ENCODE measurements at regions not wholly inside any gene's neighbourhood (a gene's known extent, or its start where the extent isn't known, plus 50 kb on each side); places are given as distances from the start of the nearest gene placed in this dataset.

DNA sequence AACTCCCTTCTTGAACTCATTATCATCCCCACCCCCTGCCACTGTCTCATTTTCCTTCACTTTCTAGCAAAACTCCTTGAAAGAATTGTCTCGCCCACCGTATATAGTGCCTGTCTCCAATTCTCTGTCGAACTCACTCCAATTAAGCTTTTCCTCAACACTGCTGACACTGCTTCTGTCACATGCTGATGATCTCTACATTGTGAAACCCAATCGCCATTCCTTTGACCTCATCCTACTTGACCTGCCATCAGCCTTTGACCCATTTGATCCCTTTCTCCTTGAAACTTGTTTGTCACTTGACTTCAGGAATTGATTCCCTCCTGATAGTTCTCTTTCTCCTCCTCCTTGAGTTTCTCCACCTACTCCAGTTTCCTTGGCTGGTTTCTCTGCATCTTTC is 54.8 kb downstream of the CCDC71L start:
- TF ChIP-seq ZNF8 (CRISPR knock-in tag; IDR thresholded peaks at IDR 0.05) (no peak), SNAI2 (CRISPR knock-in tag; IDR thresholded peaks at IDR 0.05) (no peak), GLIS3 (CRISPR knock-in tag; IDR thresholded peaks at IDR 0.05) (no peak), BACH2 (CRISPR knock-in tag; IDR thresholded peaks at IDR 0.05; ENCODE audit: borderline replicate concordance) (no peak), ZNF565 (CRISPR knock-in tag; conservative IDR thresholded peaks at IDR 0.05; ENCODE audit: low read depth) (no peak), ZFP3 (CRISPR knock-in tag; IDR thresholded peaks at IDR 0.05) (no peak), RARB (CRISPR knock-in tag; IDR thresholded peaks at IDR 0.05) (no peak), ZNF70 (CRISPR knock-in tag; IDR thresholded peaks at IDR 0.05) (no peak), TCF4 (CRISPR knock-in tag; IDR thresholded peaks at IDR 0.05; ENCODE audit: borderline replicate concordance) (no peak), ZC3H10 (CRISPR knock-in tag; IDR thresholded peaks at IDR 0.05) (no peak), CSDC2 (CRISPR knock-in tag; IDR thresholded peaks at IDR 0.05) (no peak), ISL1 (CRISPR knock-in tag; IDR thresholded peaks at IDR 0.05) (no peak), PPARA (CRISPR knock-in tag; IDR thresholded peaks at IDR 0.05; ENCODE audit: borderline replicate concordance) (no peak), OSR1 (CRISPR knock-in tag; IDR thresholded peaks at IDR 0.05) (no peak), TOX (CRISPR knock-in tag; IDR thresholded peaks at IDR 0.05; ENCODE audit: borderline replicate concordance) (no peak), ZFP30 (CRISPR knock-in tag; IDR thresholded peaks at IDR 0.05) (no peak)
- TF ChIP-seq, protein P1, sequence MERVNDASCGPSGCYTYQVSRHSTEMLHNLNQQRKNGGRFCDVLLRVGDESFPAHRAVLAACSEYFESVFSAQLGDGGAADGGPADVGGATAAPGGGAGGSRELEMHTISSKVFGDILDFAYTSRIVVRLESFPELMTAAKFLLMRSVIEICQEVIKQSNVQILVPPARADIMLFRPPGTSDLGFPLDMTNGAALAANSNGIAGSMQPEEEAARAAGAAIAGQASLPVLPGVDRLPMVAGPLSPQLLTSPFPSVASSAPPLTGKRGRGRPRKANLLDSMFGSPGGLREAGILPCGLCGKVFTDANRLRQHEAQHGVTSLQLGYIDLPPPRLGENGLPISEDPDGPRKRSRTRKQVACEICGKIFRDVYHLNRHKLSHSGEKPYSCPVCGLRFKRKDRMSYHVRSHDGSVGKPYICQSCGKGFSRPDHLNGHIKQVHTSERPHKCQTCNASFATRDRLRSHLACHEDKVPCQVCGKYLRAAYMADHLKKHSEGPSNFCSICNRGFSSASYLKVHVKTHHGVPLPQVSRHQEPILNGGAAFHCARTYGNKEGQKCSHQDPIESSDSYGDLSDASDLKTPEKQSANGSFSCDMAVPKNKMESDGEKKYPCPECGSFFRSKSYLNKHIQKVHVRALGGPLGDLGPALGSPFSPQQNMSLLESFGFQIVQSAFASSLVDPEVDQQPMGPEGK (CRISPR knock-in tag; IDR thresholded peaks at IDR 0.05; ENCODE audit: borderline replicate concordance): no peak
- TF ChIP-seq, protein P2, sequence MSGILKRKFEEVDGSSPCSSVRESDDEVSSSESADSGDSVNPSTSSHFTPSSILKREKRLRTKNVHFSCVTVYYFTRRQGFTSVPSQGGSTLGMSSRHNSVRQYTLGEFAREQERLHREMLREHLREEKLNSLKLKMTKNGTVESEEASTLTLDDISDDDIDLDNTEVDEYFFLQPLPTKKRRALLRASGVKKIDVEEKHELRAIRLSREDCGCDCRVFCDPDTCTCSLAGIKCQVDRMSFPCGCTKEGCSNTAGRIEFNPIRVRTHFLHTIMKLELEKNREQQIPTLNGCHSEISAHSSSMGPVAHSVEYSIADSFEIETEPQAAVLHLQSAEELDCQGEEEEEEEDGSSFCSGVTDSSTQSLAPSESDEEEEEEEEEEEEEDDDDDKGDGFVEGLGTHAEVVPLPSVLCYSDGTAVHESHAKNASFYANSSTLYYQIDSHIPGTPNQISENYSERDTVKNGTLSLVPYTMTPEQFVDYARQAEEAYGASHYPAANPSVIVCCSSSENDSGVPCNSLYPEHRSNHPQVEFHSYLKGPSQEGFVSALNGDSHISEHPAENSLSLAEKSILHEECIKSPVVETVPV (CRISPR knock-in tag; IDR thresholded peaks at IDR 0.05): no peak
- TF ChIP-seq, protein P3, sequence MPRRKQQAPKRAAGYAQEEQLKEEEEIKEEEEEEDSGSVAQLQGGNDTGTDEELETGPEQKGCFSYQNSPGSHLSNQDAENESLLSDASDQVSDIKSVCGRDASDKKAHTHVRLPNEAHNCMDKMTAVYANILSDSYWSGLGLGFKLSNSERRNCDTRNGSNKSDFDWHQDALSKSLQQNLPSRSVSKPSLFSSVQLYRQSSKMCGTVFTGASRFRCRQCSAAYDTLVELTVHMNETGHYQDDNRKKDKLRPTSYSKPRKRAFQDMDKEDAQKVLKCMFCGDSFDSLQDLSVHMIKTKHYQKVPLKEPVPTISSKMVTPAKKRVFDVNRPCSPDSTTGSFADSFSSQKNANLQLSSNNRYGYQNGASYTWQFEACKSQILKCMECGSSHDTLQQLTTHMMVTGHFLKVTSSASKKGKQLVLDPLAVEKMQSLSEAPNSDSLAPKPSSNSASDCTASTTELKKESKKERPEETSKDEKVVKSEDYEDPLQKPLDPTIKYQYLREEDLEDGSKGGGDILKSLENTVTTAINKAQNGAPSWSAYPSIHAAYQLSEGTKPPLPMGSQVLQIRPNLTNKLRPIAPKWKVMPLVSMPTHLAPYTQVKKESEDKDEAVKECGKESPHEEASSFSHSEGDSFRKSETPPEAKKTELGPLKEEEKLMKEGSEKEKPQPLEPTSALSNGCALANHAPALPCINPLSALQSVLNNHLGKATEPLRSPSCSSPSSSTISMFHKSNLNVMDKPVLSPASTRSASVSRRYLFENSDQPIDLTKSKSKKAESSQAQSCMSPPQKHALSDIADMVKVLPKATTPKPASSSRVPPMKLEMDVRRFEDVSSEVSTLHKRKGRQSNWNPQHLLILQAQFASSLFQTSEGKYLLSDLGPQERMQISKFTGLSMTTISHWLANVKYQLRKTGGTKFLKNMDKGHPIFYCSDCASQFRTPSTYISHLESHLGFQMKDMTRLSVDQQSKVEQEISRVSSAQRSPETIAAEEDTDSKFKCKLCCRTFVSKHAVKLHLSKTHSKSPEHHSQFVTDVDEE (CRISPR knock-in tag; IDR thresholded peaks at IDR 0.05): no peak
- no peak for ATAC-seq

DNA sequence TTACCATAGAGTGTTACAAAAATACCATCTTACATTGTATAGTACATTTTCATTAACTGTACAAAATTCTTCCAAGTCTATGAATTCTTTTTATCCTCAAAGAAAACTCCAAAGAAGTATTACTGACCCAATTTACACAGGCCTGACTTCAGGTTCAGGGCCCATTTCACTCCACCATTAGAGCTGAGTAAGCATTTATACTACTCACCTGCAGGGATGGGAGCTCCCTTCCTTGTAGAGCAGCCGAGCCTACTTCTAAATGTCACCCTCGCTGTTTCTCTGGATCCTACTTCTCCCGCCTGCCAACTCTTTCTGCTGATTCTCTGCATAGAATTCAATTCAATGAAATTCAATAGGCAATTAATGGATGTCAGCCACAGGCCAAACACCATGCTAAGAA is 56.0 kb downstream of the CCDC71L start:
- no peak for TF ChIP-seq ARNTL (CRISPR knock-in tag; IDR thresholded peaks at IDR 0.05; ENCODE audit: borderline replicate concordance, low read depth)
- TF ChIP-seq ZFP30 (CRISPR knock-in tag; IDR thresholded peaks at IDR 0.05): no peak
- no peak for TF ChIP-seq BACH2 (CRISPR knock-in tag; IDR thresholded peaks at IDR 0.05; ENCODE audit: borderline replicate concordance)
- no peak for TF ChIP-seq TOX (CRISPR knock-in tag; IDR thresholded peaks at IDR 0.05; ENCODE audit: borderline replicate concordance)
- TF ChIP-seq, protein P4, sequence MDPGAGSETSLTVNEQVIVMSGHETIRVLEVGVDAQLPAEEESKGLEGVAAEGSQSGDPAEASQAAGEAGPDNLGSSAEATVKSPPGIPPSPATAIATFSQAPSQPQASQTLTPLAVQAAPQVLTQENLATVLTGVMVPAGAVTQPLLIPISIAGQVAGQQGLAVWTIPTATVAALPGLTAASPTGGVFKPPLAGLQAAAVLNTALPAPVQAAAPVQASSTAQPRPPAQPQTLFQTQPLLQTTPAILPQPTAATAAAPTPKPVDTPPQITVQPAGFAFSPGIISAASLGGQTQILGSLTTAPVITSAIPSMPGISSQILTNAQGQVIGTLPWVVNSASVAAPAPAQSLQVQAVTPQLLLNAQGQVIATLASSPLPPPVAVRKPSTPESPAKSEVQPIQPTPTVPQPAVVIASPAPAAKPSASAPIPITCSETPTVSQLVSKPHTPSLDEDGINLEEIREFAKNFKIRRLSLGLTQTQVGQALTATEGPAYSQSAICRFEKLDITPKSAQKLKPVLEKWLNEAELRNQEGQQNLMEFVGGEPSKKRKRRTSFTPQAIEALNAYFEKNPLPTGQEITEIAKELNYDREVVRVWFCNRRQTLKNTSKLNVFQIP (CRISPR knock-in tag; IDR thresholded peaks at IDR 0.05; ENCODE audit: borderline replicate concordance, low read depth): no peak
- no peak for TF ChIP-seq RARB (CRISPR knock-in tag; IDR thresholded peaks at IDR 0.05)
- no peak for ATAC-seq

DNA sequence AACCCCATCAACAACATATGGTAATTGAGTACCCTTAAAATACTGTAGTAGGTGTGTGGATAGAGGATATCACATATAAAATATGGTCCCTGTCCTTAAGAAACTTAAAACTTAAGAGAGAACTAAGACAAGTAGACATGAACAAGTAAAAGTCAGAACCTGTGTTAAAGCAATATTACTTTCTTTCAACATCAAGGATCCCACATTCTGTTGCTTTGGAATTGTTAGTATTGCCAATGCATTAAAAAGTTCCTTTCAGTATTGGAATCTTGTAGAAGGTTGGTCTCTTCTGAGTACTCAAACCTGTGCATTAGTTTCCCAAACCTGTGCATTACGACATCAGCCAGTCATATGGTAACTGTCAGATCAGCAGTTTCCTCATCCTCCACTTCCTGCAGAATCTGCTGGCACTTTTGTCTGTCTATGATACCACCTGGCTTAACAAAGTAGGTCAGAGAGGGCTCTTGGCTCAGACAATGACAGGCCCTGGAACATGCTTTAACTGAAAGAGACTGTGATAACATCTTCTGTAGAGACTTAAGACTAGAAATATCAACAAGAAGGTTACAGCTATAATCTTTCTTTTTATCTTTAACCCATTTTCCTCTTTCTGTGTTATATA is 56.5 kb downstream of the CCDC71L start:
- TF ChIP-seq PPARA (CRISPR knock-in tag; IDR thresholded peaks at IDR 0.05; ENCODE audit: borderline replicate concordance) (no peak), ZNF565 (CRISPR knock-in tag; conservative IDR thresholded peaks at IDR 0.05; ENCODE audit: low read depth) (no peak), ISL1 (CRISPR knock-in tag; IDR thresholded peaks at IDR 0.05) (peak; percentile 26; the same call in 1 of the 2 replicates), TCF4 (CRISPR knock-in tag; IDR thresholded peaks at IDR 0.05; ENCODE audit: borderline replicate concordance) (no peak)
- TF ChIP-seq, protein P4 (CRISPR knock-in tag; IDR thresholded peaks at IDR 0.05; ENCODE audit: borderline replicate concordance, low read depth): no peak
- TF ChIP-seq, protein P1 (CRISPR knock-in tag; IDR thresholded peaks at IDR 0.05; ENCODE audit: borderline replicate concordance): no peak
- no peak for ATAC-seq

Measured in SK-N-SH treated with all-trans-retinoic acid at 6 μM for 48 hours (cell line).